ENCODE measurements at regions not wholly inside any gene's neighbourhood (a gene's known extent, or its start where the extent isn't known, plus 50 kb on each side); places are given as distances from the start of the nearest gene placed in this dataset.

DNA sequence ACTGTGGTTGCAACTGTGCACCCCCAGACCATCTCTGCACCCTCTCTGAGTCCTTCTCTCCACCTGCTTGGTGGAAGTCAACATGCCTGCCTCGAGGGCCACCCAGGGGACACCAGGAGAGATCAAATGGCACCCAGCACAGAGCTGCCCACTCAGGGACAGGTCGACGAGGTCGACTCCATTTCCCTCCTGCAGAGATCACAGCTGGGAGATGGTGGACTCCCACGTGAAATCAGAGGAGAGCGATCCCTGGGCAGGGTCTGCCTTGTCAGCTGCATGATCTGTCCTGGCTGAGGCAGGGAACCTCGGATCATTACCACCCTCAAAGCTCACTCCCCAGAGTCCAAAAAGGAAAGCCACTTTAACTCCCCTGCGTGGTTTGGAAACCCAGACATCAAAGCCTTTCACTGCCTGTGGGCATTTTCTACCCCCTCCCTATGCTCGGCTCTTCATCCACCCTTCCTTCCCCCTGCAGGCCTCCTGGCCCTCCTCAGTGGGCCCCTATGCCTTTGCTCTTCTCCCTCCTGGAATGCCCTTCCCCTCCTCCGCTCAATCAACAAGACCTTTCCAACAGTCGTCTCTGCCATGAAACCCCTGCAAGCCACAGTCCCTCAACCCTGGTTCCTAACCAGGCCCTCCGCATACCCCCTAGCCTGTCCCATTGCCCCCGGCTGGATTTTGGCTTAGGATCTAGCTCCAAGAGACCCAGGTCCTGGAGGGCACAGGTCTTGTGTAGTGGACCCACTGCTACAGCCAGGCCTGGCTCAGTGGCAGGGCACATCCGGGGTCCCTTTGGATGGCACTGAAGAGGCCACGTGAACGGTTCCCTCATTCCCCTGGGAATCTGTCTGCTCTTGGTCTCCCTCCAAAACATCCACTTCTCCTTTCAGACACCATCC, 103.8 kb upstream of the RPL38 start:
- no peak for DNase-seq

- no peak for DNase-seq
These were observed 98.6 kb upstream of the RPL38 start for GRCh38 chr17:74104921-74105320.

- DNase-seq, result no peak
These were observed 96.4 kb upstream of the RPL38 start for GRCh38 chr17:74107107-74107506.

DNA sequence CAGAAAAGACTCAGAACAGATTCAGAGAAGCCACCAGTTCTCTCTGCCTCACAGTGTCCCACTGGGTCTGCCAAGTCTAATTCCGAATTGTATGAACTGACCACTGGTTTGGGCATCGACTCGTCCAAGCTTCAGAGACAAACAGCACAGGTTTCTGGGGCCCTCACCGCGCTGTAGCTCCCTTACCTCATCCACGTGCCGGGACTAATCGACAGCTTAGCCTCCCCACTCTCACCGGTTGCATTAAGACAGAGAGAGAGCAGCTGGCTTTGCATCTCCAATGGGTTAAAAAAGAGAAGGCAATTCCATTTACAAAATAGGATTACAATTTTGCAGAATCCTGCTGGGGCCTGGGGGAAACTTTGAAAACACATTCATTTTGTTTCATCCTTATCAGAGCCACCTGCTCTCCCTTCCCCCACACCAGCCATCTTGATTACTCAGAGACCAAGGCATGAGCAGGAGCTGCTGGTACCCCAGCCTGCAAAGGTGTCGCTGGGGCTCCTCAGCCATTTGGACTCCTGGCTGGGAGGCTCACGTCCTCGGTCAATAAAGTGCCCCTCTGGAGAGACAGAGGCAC, 95.3 kb upstream of the RPL38 start:
- DNase-seq, result no peak

- DNase-seq, result no peak
These were observed 93.0 kb upstream of the RPL38 start for GRCh38 chr17:74110467-74110866.

DNA sequence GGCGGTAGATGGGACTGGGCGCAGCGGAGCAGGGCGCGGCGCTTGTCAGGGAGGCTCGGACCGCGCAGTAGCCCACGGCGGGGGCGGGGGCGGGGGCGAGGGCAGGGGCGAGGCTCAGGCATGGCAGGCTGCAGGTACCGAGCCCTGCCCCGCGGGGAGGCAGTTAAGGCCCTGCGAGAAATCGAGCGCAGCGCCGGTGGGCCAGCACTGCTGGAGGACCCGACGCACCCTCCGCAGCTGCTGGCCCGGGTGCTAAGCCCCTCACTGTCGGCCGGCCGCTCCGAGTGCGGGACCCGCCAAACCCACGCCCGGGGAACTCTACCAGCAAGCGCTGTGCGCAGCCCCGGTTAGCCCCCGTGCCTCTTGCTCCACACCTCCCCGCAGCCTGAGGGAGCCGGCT, 90.2 kb upstream of the RPL38 start:
- DNase-seq, result no peak

DNA sequence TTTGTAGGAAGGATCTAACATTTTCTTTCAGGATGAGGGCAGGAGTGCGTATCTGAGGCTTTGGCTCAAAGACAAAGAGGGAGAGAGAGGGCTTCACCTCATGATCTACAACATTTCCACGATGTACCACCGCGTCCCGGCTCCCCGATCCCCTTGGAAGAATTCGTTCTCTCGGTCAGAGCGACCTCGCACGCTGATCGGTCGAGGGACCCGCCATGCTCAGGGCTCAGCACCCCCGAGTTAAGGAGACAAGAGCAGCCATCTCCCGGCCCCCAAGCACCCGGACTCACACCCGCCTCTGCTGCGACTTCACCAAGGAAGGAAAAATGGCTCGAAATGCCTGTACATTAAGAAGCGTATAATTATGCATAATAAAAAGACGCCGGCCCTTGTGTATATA, 89.5 kb upstream of the RPL38 start:
- no peak for DNase-seq

DNA sequence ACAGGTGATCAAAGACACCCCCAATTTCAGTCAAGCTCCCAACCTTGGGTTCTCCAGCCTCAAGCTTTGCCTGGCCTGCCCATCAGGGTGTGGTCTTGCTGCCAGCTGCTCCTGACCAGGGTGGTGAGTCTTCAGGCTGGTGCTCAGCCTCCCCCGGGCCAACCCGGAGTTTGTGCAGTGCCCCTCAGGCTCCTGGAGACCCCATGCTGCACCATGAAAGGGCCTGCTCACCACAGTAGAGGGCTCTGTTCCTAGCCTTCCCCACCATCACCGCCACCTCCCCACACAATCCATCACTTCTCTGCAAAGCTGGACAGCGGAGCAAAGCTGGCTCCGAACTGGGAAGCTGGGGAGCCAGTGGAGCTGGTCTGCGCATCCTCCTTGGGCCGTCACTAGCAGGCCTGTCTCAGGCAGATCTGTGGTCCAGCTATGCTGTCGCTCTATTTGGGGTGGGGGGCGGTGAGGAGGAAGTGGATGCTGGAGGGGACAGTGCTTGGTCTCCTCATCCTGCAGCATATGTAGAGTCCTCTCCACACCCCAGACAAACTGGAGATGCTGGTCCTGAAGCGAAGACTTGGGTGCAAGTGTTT, 88.5 kb upstream of the RPL38 start:
- DNase-seq, result no peak

- DNase-seq, result no peak
These were observed 87.9 kb upstream of the RPL38 start for GRCh38 chr17:74115586-74115985.

GRCh38 chr17:74116087-74116717, 87.3 kb upstream of the RPL38 start:
- no peak for DNase-seq

DNA sequence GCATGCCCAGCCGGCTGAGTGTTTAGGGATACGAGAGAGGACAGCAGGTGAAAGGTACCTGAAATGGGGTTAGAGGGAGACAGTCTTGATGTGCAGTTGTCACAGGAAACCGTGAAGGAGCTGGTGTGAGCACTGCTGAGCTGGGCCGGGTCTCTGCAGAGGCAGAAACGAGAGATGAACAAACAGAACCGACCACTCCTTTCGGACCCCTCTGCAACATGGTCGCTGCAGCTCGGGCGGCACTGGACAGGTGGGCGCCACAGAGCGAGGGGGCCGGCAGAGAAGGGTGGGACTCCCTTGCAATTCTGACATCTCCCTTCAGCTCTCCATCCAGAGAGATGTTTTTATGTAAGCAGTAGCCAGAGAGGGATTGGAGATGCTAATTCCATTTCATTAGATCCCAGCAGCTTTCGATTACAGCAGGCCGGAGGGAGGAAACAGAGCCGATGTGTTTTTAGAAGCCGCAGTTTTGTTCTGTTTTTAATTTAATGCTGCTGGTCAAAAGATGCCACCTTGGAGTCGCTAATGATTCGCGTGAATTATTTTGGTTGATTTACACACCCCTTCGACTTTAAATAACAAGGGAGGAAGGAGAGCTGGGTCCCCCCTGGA, 86.3 kb upstream of the RPL38 start:
- DNase-seq, result no peak

- no peak for DNase-seq
These were observed 85.5 kb upstream of the RPL38 start for GRCh38 chr17:74117999-74118421.

GRCh38 chr17:74118504-74118903, 85.0 kb upstream of the RPL38 start:
- no peak for DNase-seq

GRCh38 chr17:74119049-74119580, 84.4 kb upstream of the RPL38 start:
- DNase-seq, result no peak

- no peak for DNase-seq
These were observed 83.5 kb upstream of the RPL38 start for GRCh38 chr17:74119965-74120364.

DNA sequence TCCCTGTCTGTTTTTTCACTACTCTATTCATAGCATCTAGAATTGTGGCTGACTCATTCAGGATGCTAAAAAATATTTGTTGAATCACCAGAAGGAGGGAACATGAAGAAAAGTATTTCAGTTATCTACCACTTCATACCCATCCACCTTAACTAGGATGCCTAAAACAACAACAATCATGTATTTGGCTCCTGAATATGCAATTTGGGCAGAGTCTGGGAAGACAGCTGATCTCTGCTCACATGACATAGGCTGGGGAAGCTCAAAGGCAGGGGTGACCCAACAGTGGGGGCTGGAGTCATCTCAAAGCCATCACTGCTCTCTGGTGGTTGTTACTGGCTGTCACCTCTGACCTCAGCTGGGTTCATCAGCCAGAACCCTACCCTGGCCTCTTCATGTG, 80.1 kb upstream of the RPL38 start:
- DNase-seq, result no peak

DNA sequence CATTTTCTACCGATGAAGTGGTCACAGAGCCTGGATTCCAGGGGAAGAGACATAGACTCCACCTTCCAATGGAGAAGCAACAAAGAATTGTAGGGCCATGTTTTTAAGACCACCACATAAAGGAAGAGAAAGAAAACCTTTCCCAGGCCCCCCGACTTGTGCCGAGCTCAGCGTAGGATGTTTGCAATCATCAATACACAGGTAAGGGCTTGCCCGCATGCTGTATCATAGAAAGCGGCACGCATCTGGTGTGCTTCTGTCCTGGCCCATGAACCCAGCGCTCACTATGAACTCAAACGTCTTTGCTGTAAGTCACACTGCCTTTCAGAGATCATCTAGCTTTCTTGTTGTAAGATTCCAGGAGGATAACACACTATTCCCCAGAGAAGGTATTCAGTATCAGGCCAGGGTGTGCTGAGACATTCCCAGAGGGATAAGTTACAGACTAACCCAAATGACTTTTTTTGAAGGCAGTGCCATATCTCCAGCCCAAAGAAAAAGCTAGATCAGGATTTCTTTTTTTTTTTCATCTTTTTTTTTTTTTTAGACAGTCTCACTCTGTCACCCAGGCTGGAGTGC, 79.5 kb upstream of the RPL38 start:
- no peak for DNase-seq

DNA sequence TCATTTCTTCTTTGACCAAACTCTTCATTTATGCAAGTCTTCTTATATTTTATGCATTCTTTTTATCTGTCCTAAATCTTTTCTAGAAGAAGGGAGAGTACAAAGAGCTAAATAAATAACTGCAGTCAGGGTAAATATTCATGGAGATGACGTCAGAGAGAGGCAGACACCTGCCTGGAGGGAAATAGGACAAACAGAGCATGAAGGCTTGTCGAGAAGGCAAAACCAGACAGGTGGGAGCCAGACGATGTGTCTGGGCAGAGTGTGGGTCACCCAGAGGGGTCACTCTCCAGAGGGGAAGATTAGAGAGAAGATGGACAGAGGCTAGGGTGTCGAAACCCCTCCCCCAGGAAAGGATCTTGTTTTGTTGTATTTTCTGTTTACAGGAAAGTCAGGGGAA, 78.3 kb upstream of the RPL38 start:
- no peak for DNase-seq

GRCh38 chr17:74126179-74126900, 77.1 kb upstream of the RPL38 start:
- no peak for DNase-seq

DNA sequence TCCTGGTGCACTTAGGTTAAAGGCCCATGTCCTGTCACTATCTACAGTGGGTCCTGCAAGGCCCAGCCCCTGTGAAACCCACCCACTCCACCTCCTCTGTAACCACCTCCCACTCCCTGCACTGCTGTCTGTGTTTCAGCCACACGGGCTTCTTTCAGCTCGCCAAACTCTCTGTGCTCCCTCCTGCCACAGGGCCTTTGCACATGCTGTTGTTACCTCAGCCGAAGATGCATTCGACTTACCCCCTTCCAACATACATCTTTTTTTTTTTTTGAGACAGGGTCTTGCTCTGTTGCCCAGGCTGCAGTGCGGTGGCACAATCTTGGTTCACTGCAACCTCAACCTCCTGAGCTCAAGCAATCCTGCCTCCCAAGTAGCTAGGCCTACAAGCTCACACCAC, 76.5 kb upstream of the RPL38 start:
- no peak for DNase-seq

DNA sequence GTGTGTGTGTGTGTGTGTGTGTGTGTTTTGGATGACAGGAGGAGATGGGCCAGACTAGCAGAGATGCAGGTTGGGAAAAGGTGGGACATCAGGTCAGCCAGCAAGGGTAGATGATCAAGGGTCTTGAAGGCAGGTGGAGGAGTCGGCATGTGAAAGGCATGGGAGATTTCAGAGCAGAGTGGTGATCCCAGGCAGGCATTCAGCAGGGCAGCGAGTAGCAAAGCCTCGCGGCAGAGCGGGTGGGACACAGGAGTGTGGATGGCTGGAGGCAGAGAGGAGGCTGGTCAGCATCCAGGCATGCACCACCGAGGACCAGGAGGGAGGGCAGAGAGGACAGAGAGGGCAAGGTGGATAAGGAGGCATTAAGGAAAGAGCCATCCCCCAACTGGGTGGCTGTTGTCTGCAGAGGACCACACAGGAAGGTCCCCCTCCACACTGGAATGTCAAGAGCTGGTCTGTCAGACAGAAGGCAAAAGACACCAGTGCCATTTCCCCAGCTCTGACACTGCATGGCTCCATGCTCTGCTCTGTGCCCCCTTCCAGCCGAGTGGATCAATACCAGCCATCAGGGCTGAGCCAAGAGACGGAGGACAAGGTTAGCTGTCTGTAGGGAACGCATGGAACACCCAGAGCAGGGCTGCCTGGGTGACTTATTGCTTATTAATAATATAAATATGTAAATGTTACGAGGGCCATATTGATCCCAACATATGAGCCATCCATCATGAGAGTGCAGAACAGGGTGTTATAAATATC, 74.8 kb upstream of the RPL38 start:
- DNase-seq, result no peak

Data from NCI-H1436 treated with DMSO at 0.1 percent for 48 hours (cell line).